WTC11 (cell line): ENCODE measurements at regions not wholly inside any gene's neighbourhood (a gene's known extent, or its start where the extent isn't known, plus 50 kb on each side); places are given as distances from the start of the nearest gene placed in this dataset.

Source experiments
- CBFB ChIP-seq: sonication (generic); formaldehyde crosslinking; IDR thresholded peaks from 2 replicates; pipeline ENCODE4 v1.8.1; 2022; ENCODE audit warnings: mild to moderate bottlenecking, low read depth, missing genetic modification reagents
- JUN ChIP-seq: sonication (generic); formaldehyde crosslinking; IDR thresholded peaks from 2 replicates; pipeline ENCODE4 v1.8.0; 2023; ENCODE audit warnings: mild to moderate bottlenecking, missing genetic modification reagents
- TEAD4 ChIP-seq: sonication (generic); formaldehyde crosslinking; IDR thresholded peaks from 2 replicates; pipeline ENCODE4 v1.8.0; 2022; ENCODE audit warnings: mild to moderate bottlenecking, missing genetic modification reagents
- ZBTB21 ChIP-seq: sonication (generic); formaldehyde crosslinking; IDR thresholded peaks from 2 replicates; pipeline ENCODE4 v1.8.1; 2023; ENCODE audit warnings: mild to moderate bottlenecking, missing genetic modification reagents, borderline replicate concordance
- TF ChIP-seq, protein P1 (sequence below): fragments of 200-600 bp; IDR thresholded peaks from 2 replicates; pipeline ENCODE4 v1.8.0; 2022; ENCODE audit warnings: antibody characterized with exemption
- TF ChIP-seq, protein P2 (sequence below): sonication (generic); formaldehyde crosslinking; IDR thresholded peaks from 2 replicates; pipeline ENCODE4 v1.8.1; 2022; ENCODE audit warnings: low read depth, missing genetic modification reagents, borderline replicate concordance
- TF ChIP-seq, protein P3 (sequence below): fragments of 250-450 bp; sonication (Bioruptor Pico); IDR thresholded peaks from 2 replicates; pipeline ENCODE4 v1.9.0; 2021; ENCODE audit warnings: mild to moderate bottlenecking
- TF ChIP-seq, protein P4 (sequence below): sonication (generic); formaldehyde crosslinking; IDR thresholded peaks from 2 replicates; pipeline ENCODE4 v1.8.0; 2022; ENCODE audit warnings: mild to moderate bottlenecking, missing genetic modification reagents

DNA sequence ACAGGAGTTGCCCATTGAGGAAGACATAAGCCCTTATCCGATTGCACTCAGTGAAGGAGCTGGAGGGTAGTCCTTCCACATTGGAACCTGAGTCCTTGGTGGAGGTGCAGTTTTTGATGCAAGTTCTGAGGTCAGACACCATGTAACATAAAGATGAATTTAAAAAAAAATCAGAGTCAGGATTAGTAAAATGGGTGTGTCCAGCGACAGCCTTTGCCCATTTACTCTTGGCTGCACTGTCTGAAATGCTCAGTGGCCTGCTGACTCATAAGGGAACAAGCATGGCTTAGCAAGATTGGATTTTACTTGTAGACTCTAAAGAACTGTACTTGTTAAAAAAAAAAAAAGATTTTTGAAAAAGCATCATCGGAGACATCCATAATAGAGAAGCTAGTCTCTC lies 241.1 kb upstream of the TOPAZ1 start:
- TF ChIP-seq, protein P1, sequence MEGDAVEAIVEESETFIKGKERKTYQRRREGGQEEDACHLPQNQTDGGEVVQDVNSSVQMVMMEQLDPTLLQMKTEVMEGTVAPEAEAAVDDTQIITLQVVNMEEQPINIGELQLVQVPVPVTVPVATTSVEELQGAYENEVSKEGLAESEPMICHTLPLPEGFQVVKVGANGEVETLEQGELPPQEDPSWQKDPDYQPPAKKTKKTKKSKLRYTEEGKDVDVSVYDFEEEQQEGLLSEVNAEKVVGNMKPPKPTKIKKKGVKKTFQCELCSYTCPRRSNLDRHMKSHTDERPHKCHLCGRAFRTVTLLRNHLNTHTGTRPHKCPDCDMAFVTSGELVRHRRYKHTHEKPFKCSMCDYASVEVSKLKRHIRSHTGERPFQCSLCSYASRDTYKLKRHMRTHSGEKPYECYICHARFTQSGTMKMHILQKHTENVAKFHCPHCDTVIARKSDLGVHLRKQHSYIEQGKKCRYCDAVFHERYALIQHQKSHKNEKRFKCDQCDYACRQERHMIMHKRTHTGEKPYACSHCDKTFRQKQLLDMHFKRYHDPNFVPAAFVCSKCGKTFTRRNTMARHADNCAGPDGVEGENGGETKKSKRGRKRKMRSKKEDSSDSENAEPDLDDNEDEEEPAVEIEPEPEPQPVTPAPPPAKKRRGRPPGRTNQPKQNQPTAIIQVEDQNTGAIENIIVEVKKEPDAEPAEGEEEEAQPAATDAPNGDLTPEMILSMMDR, result no peak
- TF ChIP-seq, protein P2, sequence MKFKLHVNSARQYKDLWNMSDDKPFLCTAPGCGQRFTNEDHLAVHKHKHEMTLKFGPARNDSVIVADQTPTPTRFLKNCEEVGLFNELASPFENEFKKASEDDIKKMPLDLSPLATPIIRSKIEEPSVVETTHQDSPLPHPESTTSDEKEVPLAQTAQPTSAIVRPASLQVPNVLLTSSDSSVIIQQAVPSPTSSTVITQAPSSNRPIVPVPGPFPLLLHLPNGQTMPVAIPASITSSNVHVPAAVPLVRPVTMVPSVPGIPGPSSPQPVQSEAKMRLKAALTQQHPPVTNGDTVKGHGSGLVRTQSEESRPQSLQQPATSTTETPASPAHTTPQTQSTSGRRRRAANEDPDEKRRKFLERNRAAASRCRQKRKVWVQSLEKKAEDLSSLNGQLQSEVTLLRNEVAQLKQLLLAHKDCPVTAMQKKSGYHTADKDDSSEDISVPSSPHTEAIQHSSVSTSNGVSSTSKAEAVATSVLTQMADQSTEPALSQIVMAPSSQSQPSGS, result no peak
- TF ChIP-seq CBFB (CRISPR knock-in tag), result no peak
- TF ChIP-seq TEAD4 (CRISPR knock-in tag), result no peak
- TF ChIP-seq JUN (CRISPR knock-in tag), result no peak
- no peak for TF ChIP-seq ZBTB21 (CRISPR knock-in tag)
- TF ChIP-seq, protein P3, sequence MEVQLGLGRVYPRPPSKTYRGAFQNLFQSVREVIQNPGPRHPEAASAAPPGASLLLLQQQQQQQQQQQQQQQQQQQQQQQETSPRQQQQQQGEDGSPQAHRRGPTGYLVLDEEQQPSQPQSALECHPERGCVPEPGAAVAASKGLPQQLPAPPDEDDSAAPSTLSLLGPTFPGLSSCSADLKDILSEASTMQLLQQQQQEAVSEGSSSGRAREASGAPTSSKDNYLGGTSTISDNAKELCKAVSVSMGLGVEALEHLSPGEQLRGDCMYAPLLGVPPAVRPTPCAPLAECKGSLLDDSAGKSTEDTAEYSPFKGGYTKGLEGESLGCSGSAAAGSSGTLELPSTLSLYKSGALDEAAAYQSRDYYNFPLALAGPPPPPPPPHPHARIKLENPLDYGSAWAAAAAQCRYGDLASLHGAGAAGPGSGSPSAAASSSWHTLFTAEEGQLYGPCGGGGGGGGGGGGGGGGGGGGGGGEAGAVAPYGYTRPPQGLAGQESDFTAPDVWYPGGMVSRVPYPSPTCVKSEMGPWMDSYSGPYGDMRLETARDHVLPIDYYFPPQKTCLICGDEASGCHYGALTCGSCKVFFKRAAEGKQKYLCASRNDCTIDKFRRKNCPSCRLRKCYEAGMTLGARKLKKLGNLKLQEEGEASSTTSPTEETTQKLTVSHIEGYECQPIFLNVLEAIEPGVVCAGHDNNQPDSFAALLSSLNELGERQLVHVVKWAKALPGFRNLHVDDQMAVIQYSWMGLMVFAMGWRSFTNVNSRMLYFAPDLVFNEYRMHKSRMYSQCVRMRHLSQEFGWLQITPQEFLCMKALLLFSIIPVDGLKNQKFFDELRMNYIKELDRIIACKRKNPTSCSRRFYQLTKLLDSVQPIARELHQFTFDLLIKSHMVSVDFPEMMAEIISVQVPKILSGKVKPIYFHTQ, result no peak
- TF ChIP-seq, protein P4, sequence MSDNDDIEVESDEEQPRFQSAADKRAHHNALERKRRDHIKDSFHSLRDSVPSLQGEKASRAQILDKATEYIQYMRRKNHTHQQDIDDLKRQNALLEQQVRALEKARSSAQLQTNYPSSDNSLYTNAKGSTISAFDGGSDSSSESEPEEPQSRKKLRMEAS (CRISPR knock-in tag), result no peak
